K562 (cell line): ENCODE measurements at regions not wholly inside any gene's neighbourhood (a gene's known extent, or its start where the extent isn't known, plus 50 kb on each side); places are given as distances from the start of the nearest gene placed in this dataset.
"Not testable (repeated sequence)": the region's sequence is repeated elsewhere in the genome, so short reads cannot be mapped to it uniquely, and the experiment has no call there.

Experiments
- ATAC-seq: fragments of 200-7000 bp; cut with Tn5 transposase; 3 replicates; pipeline ENCODE4 v1.9.1; 2020; ENCODE audit warnings: moderate library complexity
- BruUV-seq: library from RNA; stranded (reverse); fragments of 400-500 nt; replicated peaks from 2 replicates; lab custom pipeline; 2021; lab: Mats Ljungman, UMichigan
- CTCF ChIA-PET: fragments of 300-600 bp; formaldehyde crosslinking; extraction: SDS; loops from one replicate; lab custom pipeline; 2021; ENCODE audit warnings: low intra/inter-chr PET ratio; lab: Yijun Ruan, JAX
- POLR2A ChIA-PET: fragments of 300-600, 350-650 bp; sonication (Branson Sonifier 250); formaldehyde crosslinking; extraction: SDS; loops from one replicate; lab custom pipeline; 2021; ENCODE audit warnings: antibody characterized with exemption, inconsistent platforms; lab: Yijun Ruan, JAX
- DNase-seq, 4 experiments: peaks; one replicate each; pipeline versions ENCODE4 v3.0.0 to v3.0.0-alpha.2; 2011 to 2018; ENCODE audit warnings: low spot score in 3 of 4, mixed read lengths in 3 of 4; ENCODE audit errors: extremely low read depth in 1 of 4
- FAIRE-seq: peaks from 2 replicates; lab custom pipeline; 2011; peaks lifted over from hg19 to GRCh38; lab: Jason Lieb, UNC
- H2AFZ ChIP-seq: 2 replicates; pipeline ENCODE4 v1.6.0; 2011; ENCODE audit warnings: low read depth, low read length, control low read depth, inconsistent platforms
- H3K27ac ChIP-seq: fragments of 200-600 bp; 3 replicates; pipeline ENCODE4 v1.8.0; 2011; ENCODE audit warnings: low read depth, mild to moderate bottlenecking, control low read depth, inconsistent platforms, low read length, moderate library complexity, mixed read lengths; ENCODE audit errors: extremely low read depth
- H3K27me3 ChIP-seq, 2 experiments: fragments of 300-600 bp in 1 of 2; 2 replicates in 1 of 2; 3 replicates in 1 of 2; pipeline versions ENCODE4 v1.6.0 to v1.8.0; 2011; ENCODE audit warnings: inconsistent platforms in 2 of 2, low read length in 2 of 2, mild to moderate bottlenecking in 1 of 2, mixed read lengths in 1 of 2, moderate library complexity in 1 of 2; ENCODE audit not compliant: control insufficient read depth in 2 of 2, insufficient read depth in 2 of 2
- H3K36me3 ChIP-seq: fragments of 300-600 bp; 3 replicates; pipeline ENCODE4 v1.8.0; 2011; ENCODE audit warnings: mild to moderate bottlenecking, low read length, inconsistent platforms; ENCODE audit not compliant: control insufficient read depth, insufficient read depth
- H3K4me1 ChIP-seq, 2 experiments: fragments of 200-600 bp in 1 of 2; replicated peaks in 1 of 2; 2 replicates in 1 of 2; 3 replicates in 1 of 2; pipeline versions ENCODE4 v1.5.1 to v1.8.0; 2011; ENCODE audit warnings: inconsistent platforms in 2 of 2, low read length in 2 of 2, mild to moderate bottlenecking in 1 of 2, mixed read lengths in 1 of 2, moderate library complexity in 1 of 2; ENCODE audit not compliant: control insufficient read depth in 2 of 2, insufficient read depth in 2 of 2
- H3K4me2 ChIP-seq: 2 replicates; pipeline ENCODE4 v1.6.1; 2011; ENCODE audit warnings: low read length, control low read depth, inconsistent platforms, mixed read lengths; ENCODE audit not compliant: insufficient read depth
- H3K4me3 ChIP-seq: fragments of 200-600 bp; sonication (generic), shearing (Covaris generic); 2 replicates; pipeline ENCODE4 v1.5.1; 2016; ENCODE audit warnings: control low read depth, inconsistent platforms
- H3K79me2 ChIP-seq: fragments of 200-600 bp; 3 replicates; pipeline ENCODE4 v1.8.0; 2011; ENCODE audit warnings: low read length, inconsistent platforms; ENCODE audit not compliant: control insufficient read depth, insufficient read depth
- H3K9ac ChIP-seq, 2 experiments: 2 replicates each; pipeline versions ENCODE4 v1.6.0 to v1.6.1; 2011; ENCODE audit warnings: low read depth in 2 of 2, low read length in 2 of 2, control low read depth in 1 of 2, inconsistent platforms in 1 of 2, mild to moderate bottlenecking in 1 of 2, mixed read lengths in 1 of 2; ENCODE audit not compliant: insufficient read depth in 1 of 2
- H3K9me1 ChIP-seq: one replicate; pipeline ENCODE4 v1.6.0; 2011; ENCODE audit warnings: inconsistent platforms, mild to moderate bottlenecking, low read length, moderate library complexity; ENCODE audit not compliant: control insufficient read depth, insufficient read depth
- H3K9me3 ChIP-seq: replicated peaks from 2 replicates; pipeline ENCODE4 v1.5.1; 2011; ENCODE audit warnings: low read depth, low read length, inconsistent platforms; ENCODE audit not compliant: control insufficient read depth, insufficient read depth
- H4K20me1 ChIP-seq: replicated peaks from 2 replicates; pipeline ENCODE4 v1.6.1; 2011; ENCODE audit warnings: low read length, inconsistent platforms, mixed read lengths; ENCODE audit not compliant: control insufficient read depth, insufficient read depth
- ARNT ChIP-seq, 2 experiments: fragments of 450-650 bp; IDR thresholded peaks; 2 replicates each; pipeline ENCODE4 v1.6.1; 2016; ENCODE audit warnings: mild to moderate bottlenecking in 1 of 2
- KAT2B ChIP-seq: IDR thresholded peaks from one replicate; pipeline ENCODE4 v1.6.1; 2012; ENCODE audit warnings: low read depth, mild to moderate bottlenecking, control low read depth, inconsistent platforms, low read length, moderate library complexity
- KAT7 ChIP-seq: sonication (generic); formaldehyde crosslinking; IDR thresholded peaks from 2 replicates; pipeline ENCODE4 v1.8.0; 2022; ENCODE audit warnings: missing genetic modification reagents, mild to moderate bottlenecking, borderline replicate concordance
- NFE2 ChIP-seq: IDR thresholded peaks from 2 replicates; pipeline ENCODE4 v1.6.1; 2014; ENCODE audit warnings: antibody characterized with exemption, low read depth
- ZSCAN32 ChIP-seq: fragments of 450-650 bp; formaldehyde crosslinking; IDR thresholded peaks from 2 replicates; pipeline ENCODE4 v1.4.0; 2020; ENCODE audit warnings: mild to moderate bottlenecking, moderate library complexity
- WGBS: fragments of 100-300 bp; shearing (Covaris generic); methylation state at CpG from one replicate; pipeline ENCODE4 v1.1.6; 2016; ENCODE audit warnings: low coverage, mixed read lengths; ENCODE audit not compliant: insufficient coverage; ENCODE audit errors: missing lambda C conversion rate; 5-methylcytosine and 5-hydroxymethylcytosine counted together
- in situ Hi-C: fragments of 300-500 bp; cut with MboI; formaldehyde crosslinking; loops from 4 replicates; pipeline ENCODE4 v1.15.0; 2018; ENCODE audit warnings: inconsistent platforms, mixed read lengths
- intact Hi-C: fragments of 100-400 bp; cut with micrococcal nuclease; formaldehyde crosslinking; loops from 2 replicates; pipeline ENCODE4 v1.14.2; 2022
- TF ChIP-seq, protein P1 (sequence below): sonication (generic); formaldehyde crosslinking; IDR thresholded peaks from 2 replicates; pipeline ENCODE4 v1.9.0; 2022; ENCODE audit warnings: mild to moderate bottlenecking, missing genetic modification reagents
- TF ChIP-seq, protein P2 (sequence below): fragments of 200-800 bp; sonication (Bioruptor generic); IDR thresholded peaks from 2 replicates; pipeline ENCODE4 v1.6.1; 2016; ENCODE audit warnings: missing genetic modification characterization, missing compliant biosample characterization

DNA sequence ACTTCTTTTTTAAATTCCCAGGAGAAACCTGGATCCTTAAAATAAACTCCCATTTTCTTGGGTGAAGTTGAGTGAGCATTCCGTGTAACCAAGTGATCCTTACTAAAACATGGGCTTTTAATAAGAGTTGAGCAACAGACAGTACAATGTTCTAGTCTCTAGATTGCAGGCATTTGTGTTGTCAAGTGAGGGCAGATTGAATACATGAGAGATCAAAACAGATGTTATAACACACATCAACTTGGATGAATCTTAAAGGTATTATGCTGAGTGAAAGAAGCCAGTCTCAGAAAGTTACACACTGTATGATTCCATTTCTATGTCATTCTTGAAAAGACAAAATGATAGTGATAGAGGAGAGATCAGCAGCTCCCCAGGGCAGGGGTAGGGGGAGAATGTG lies 213.9 kb upstream of the CCDC196 start (continued):
- TF ChIP-seq, protein P1, sequence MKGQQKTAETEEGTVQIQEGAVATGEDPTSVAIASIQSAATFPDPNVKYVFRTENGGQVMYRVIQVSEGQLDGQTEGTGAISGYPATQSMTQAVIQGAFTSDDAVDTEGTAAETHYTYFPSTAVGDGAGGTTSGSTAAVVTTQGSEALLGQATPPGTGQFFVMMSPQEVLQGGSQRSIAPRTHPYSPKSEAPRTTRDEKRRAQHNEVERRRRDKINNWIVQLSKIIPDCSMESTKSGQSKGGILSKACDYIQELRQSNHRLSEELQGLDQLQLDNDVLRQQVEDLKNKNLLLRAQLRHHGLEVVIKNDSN (CRISPR knock-in tag) = no peak
- TF ChIP-seq ARNT (IDR thresholded peaks at IDR 0.05) (no peak), NFE2 (no peak), KAT2B (no peak), KAT7 (CRISPR knock-in tag) (no peak), ZSCAN32 (CRISPR knock-in tag) (no peak)

GRCh38 chr14:66273261-66273832 lies 212.8 kb upstream of the CCDC196 start:
- CTCF ChIA-PET = no interaction called here
- intact Hi-C loops (no loop called here), in situ Hi-C loops (no loop called here)
- 0% methylated on average over 1 of the region's 1 CpG for WGBS
- Histone ChIP-seq H3K27ac (no peak overlapping the region), H3K9ac (no peak overlapping the region), H3K4me1 (no peaks in the 10 kb centered on the region), H3K27me3 (no peaks in the 10 kb centered on the region), H4K20me1 (no peaks in the 10 kb centered on the region), H3K79me2 (no peaks in the 10 kb centered on the region), H3K9me1 (no peaks in the 10 kb centered on the region), H3K36me3 (no peaks in the 10 kb centered on the region), H2AFZ (no peak overlapping the region), H3K4me2 (no peak overlapping the region), H3K9me3 (no peaks in the 10 kb centered on the region), H3K4me3 (no peak overlapping the region)
- TF ChIP-seq, protein P2, sequence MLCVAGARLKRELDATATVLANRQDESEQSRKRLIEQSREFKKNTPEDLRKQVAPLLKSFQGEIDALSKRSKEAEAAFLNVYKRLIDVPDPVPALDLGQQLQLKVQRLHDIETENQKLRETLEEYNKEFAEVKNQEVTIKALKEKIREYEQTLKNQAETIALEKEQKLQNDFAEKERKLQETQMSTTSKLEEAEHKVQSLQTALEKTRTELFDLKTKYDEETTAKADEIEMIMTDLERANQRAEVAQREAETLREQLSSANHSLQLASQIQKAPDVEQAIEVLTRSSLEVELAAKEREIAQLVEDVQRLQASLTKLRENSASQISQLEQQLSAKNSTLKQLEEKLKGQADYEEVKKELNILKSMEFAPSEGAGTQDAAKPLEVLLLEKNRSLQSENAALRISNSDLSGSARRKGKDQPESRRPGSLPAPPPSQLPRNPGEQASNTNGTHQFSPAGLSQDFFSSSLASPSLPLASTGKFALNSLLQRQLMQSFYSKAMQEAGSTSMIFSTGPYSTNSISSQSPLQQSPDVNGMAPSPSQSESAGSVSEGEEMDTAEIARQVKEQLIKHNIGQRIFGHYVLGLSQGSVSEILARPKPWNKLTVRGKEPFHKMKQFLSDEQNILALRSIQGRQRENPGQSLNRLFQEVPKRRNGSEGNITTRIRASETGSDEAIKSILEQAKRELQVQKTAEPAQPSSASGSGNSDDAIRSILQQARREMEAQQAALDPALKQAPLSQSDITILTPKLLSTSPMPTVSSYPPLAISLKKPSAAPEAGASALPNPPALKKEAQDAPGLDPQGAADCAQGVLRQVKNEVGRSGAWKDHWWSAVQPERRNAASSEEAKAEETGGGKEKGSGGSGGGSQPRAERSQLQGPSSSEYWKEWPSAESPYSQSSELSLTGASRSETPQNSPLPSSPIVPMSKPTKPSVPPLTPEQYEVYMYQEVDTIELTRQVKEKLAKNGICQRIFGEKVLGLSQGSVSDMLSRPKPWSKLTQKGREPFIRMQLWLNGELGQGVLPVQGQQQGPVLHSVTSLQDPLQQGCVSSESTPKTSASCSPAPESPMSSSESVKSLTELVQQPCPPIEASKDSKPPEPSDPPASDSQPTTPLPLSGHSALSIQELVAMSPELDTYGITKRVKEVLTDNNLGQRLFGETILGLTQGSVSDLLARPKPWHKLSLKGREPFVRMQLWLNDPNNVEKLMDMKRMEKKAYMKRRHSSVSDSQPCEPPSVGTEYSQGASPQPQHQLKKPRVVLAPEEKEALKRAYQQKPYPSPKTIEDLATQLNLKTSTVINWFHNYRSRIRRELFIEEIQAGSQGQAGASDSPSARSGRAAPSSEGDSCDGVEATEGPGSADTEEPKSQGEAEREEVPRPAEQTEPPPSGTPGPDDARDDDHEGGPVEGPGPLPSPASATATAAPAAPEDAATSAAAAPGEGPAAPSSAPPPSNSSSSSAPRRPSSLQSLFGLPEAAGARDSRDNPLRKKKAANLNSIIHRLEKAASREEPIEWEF (CRISPR knock-in tag) = no peak
- BruUV-seq = no TSS peak
- DNase-seq (no peak), FAIRE-seq (no peak), ATAC-seq (no peak)
- POLR2A ChIA-PET = no interaction called here

- H3K27me3 ChIP-seq, H3K9ac ChIP-seq, H3K4me3 ChIP-seq, in situ Hi-C loops, H4K20me1 ChIP-seq, H2AFZ ChIP-seq, intact Hi-C loops, H3K4me2 ChIP-seq, POLR2A ChIA-PET, H3K27ac ChIP-seq, H3K9me3 ChIP-seq, DNase-seq, CTCF ChIA-PET, H3K9me1 ChIP-seq, ATAC-seq, BruUV-seq, H3K4me1 ChIP-seq, H3K36me3 ChIP-seq, FAIRE-seq, H3K79me2 ChIP-seq: not testable (repeated sequence)
- WGBS = 11% methylated on average over 3 of the region's 3 CpGs
These were observed 207.8 kb upstream of the CCDC196 start for GRCh38 chr14:66278418-66278817.
